HG02642 (cell line): ENCODE measurements at regions not wholly inside any gene's neighbourhood (a gene's known extent, or its start where the extent isn't known, plus 50 kb on each side); places are given as distances from the start of the nearest gene placed in this dataset.

Experiments
- ATAC-seq: cut with Tn5 transposase; IDR thresholded peaks from one replicate; pipeline ENCODE4 v1.9.1; 2021; ENCODE audit warnings: mild to moderate bottlenecking; ENCODE audit not compliant: unreplicated experiment, poor library complexity

DNA sequence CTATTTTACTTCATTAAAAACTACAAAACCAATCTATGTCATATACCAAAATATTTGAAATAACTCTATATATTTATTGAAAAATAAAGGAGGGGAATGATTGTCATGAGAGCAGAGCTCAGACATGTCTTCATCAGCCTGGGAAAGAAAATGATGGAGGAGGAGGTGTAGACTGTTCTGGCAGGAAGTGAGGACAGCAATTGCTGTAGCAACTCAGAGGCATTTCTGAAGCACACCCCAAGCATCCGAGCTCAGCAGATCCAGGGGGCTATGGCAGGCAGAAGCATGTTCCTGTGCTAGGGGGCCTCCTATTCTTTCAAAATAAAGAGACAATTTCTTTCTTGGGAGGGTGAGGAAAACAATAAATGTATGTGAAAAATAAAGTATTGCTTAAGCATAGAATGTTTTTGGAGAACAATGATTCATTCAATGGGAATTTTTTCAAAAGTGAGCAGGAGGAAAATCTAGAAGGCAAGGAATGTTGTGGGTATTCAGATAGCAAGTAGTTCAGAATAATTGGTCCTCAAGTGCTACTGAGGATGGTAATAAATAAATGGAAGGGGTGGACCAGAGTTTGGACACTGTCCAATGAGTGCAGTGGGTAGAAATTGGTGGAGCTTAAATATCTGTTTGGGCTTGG, 383.4 kb downstream of the CDH11 start:
- no peak for ATAC-seq

DNA sequence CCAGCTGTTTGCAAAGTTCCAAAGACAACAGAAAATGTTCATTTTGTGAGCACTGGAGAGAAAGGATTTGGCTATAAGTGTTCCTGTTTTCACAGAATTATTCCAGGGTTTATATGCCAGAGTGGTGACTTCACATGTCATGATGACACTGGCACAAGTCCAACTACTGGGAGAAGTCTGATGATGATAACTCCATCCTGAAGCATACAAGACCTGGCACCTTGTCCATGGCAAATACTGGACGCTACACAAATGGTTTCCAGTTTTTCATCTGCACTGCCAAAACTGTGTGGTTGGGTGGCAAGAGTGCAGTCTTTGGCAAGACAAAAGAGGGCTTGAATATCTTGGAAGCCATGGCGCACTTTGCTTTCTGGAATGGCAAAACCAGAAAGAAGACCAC, 385.0 kb downstream of the CDH11 start:
- ATAC-seq = no peak

GRCh38 chr16:64731891-64732290, 390.0 kb downstream of the CDH11 start:
- ATAC-seq = no peak

DNA sequence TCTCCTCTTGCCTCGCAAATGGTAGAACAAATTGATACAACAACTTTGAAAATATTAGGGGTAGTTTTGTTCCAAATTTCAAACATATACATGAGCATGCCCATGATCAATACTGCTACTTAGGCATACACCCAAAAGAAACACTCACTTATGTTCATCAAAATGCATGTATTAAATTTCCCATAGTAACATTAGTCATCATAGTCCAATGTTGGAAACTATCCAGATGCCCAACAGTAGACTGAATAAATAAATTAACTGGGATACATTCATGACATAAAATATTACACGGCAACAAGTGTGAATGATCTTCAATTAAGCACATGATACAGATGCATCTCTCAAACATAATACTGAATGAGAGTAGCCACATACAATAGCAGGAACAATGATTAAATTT, 391.6 kb downstream of the CDH11 start:
- ATAC-seq = no peak

DNA sequence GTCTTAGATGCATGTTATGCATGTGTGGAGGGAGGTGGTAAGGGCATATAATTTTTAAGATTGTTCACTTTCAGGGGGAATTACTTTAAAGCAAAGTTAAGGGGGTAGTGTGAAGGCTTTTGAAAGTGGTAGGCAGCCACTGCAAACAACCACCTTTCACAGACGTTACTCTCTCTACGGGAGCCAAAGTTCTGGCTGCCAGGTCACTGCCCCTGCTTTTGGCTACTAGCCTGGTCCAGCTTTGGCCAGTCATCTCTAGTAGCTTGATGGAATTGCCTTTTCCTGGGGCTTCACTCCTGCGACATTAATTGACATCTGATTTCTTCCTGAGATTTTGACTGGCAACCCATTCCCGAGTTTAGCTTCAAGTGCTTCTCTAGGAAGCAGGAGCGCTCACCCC, 397.5 kb downstream of the CDH11 start:
- no peak for ATAC-seq

GRCh38 chr16:64718486-64718885, 403.4 kb downstream of the CDH11 start:
- no peak for ATAC-seq

GRCh38 chr16:64717871-64718270, 404.0 kb downstream of the CDH11 start:
- no peak for ATAC-seq

GRCh38 chr16:64715624-64716023, 406.2 kb downstream of the CDH11 start:
- ATAC-seq = no peak

DNA sequence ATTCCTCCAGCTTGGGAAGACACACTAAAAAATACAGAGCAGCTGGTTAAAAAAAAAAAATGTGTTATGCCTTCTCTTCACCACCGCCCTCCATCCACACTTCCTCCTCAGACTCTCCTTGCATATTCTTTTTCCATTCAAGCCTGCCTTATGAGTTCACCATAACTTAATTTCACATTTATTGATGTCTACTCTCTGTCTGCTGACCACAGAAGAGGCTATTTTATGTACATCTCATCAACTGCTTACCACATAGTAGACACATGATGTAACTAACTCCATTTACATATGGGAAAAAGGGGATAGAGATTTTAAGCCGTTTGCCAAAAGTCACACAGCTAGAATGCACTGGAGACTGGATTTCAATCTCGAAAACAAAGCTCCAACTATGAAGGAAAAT, 409.8 kb downstream of the CDH11 start:
- no peak for ATAC-seq

GRCh38 chr16:64711596-64711995, 410.3 kb downstream of the CDH11 start:
- no peak for ATAC-seq

DNA sequence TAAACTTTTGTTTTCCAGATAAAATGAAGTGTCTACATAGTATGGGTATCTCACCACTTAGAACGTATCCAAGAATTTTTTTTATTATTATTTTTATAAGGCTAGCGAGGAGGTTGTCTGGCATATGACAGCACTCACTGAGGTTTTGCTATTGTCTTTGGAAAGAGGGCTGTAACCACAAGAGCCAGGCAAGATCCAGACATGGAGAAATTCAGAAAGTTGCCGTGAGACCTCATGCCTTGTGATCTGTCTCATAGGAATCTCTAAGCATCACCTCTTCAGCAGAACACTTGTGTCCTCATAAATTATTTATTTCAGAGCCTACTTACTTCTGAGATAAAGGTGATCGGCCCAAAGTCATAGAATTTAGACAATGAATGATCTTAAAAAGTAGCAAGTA, 410.8 kb downstream of the CDH11 start:
- no peak for ATAC-seq

GRCh38 chr16:64705443-64705842, 416.4 kb downstream of the CDH11 start:
- ATAC-seq = no peak

DNA sequence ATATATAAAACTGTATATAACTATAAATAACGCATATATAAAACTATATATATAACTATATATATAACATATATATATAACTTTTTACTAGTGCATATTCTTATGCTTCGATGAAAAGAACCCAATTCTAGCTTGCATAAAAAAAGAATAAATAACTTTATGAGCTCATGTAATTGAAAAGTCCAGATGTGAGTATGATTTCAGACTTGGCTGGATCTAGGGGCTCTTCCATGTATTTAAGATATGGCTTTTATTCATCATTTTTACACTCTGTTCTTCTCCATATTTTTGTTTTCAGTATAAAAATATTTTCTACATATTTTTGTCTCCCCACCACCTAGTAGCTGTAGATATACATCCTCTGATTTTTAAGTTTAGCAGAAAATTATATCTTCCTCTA, 417.5 kb downstream of the CDH11 start:
- ATAC-seq = no peak

- no peak for ATAC-seq
Measured at GRCh38 chr16:64702415-64702814, 419.4 kb downstream of the CDH11 start.

- no peak for ATAC-seq
Measured at GRCh38 chr16:64700628-64701027, 421.2 kb downstream of the CDH11 start.

DNA sequence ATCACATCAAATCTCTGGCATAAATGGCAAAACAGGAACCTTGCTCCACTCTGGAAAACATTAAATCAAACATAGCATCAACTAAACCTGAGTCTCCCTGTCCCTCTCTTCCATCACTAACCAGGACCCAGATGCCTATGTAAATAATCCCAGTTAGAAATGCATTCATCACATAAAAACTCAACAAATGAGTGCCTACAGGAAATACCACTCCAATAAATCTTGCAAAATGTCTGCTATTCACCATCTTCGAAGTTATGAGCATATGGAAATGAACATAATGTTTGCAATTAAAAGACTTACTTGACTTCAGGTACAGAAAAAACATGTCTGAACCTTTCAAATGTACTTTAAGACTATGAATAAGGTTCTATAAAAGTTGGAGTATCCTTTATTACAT, 425.0 kb downstream of the CDH11 start:
- no peak for ATAC-seq

- no peak for ATAC-seq
Measured at GRCh38 chr16:64695684-64696083, 426.2 kb downstream of the CDH11 start.

DNA sequence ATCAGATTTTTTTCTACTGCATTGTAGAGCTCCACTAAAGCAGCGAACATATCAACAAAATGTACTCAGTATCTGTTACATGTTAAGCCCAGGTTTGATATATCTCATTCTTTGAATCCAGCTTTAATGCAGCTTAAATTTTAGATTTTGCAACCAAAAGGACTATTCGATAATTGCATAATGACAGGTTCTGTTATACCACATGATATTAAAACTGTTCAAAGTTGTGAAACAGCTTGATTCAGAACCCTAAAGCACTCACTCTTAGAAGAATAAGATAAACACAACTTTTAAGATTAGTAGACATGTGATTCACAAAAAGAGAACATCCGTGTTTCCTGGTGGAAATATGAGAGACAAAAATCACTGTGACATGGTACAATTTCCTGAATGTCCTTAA, 427.9 kb downstream of the CDH11 start:
- no peak for ATAC-seq

GRCh38 chr16:64687786-64688185, 434.1 kb downstream of the CDH11 start:
- ATAC-seq = no peak

DNA sequence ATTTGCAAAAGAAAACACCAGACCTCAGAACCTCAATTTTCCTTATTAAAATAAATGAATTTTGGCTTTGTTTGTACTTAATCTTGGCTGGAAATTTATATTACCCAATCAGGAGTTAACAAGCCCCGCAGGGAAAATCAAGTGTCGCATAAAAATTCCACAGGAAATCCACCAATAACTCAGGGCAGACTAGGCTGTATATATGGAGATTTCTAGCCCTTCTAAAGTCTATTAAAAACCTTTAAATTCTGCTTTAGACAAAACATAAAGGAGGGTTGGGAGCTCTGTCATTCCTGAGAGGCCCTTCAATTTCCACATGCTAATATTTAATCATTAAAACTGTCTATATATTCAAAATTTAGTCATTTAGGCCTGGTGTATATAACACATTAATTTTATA, 434.7 kb downstream of the CDH11 start:
- no peak for ATAC-seq

GRCh38 chr16:64679976-64680690, 441.7 kb downstream of the CDH11 start:
- ATAC-seq = no peak

GRCh38 chr16:64669573-64669972, 452.3 kb downstream of the CDH11 start:
- ATAC-seq = no peak
